ENCODE measurements at regions not wholly inside any gene's neighbourhood (a gene's known extent, or its start where the extent isn't known, plus 50 kb on each side); places are given as distances from the start of the nearest gene placed in this dataset.

GRCh38 chr6:62914530-62914929 is 296.7 kb upstream of the FKBP1C start:
- TF ChIP-seq MXI1 (IDR thresholded peaks at IDR 0.05; ENCODE audit: borderline replicate concordance, low read depth, low read length) (no peak), BHLHE40 (IDR thresholded peaks at IDR 0.05; ENCODE audit: low read depth, low read length) (no peak), RAD21 (IDR thresholded peaks at IDR 0.05; ENCODE audit: low read length) (no peak), CTCF (conservative IDR thresholded peaks at IDR 0.05; ENCODE audit: low read depth, low read length) (no peak), POLR2A (IDR thresholded peaks at IDR 0.05; ENCODE audit: low read depth, low read length) (no peak), RCOR1 (IDR thresholded peaks at IDR 0.05; ENCODE audit: insufficient replicate concordance, low read length) (no peak), ELK1 (IDR thresholded peaks at IDR 0.05; ENCODE audit: borderline replicate concordance, low read depth, low read length) (no peak)

Data from IMR-90 (cell line).